HG03354 (cell line): ENCODE measurements at regions not wholly inside any gene's neighbourhood (a gene's known extent, or its start where the extent isn't known, plus 50 kb on each side); places are given as distances from the start of the nearest gene placed in this dataset.
"Not testable (repeated sequence)": the region's sequence is repeated elsewhere in the genome, so short reads cannot be mapped to it uniquely, and the experiment has no call there.

Experiments
- ATAC-seq: cut with Tn5 transposase; IDR thresholded peaks from one replicate; pipeline ENCODE4 v1.9.1; 2021; ENCODE audit warnings: mild to moderate bottlenecking; ENCODE audit not compliant: unreplicated experiment, poor library complexity, severe bottlenecking

- ATAC-seq: no peak
These were observed 219.0 kb downstream of the UTP18 start for GRCh38 chr17:51479303-51479702.

GRCh38 chr17:51481370-51481769 is 221.0 kb downstream of the UTP18 start:
- no peak for ATAC-seq

- ATAC-seq: not testable (repeated sequence)
These were observed 221.9 kb downstream of the UTP18 start for GRCh38 chr17:51482248-51482647.

- no peak for ATAC-seq
These were observed 225.7 kb downstream of the UTP18 start for GRCh38 chr17:51486091-51486490.

GRCh38 chr17:51486885-51487520 is 226.7 kb downstream of the UTP18 start:
- no peak for ATAC-seq

- no peak for ATAC-seq
These were observed 227.6 kb downstream of the UTP18 start for GRCh38 chr17:51487947-51488346.

- no peak for ATAC-seq
These were observed 231.1 kb downstream of the UTP18 start for GRCh38 chr17:51491416-51491815.

GRCh38 chr17:51493206-51493605 is 232.9 kb downstream of the UTP18 start:
- ATAC-seq: no peak

GRCh38 chr17:51496378-51496777 is 236.0 kb downstream of the UTP18 start:
- ATAC-seq: no peak

GRCh38 chr17:51499897-51500296 is 239.6 kb downstream of the UTP18 start:
- no peak for ATAC-seq

GRCh38 chr17:51500454-51500853 is 240.1 kb downstream of the UTP18 start:
- no peak for ATAC-seq

GRCh38 chr17:51505450-51505849 is 245.1 kb downstream of the UTP18 start:
- ATAC-seq: no peak

- ATAC-seq: no peak
These were observed 247.1 kb downstream of the UTP18 start for GRCh38 chr17:51507444-51507843.

- ATAC-seq: no peak
These were observed 247.7 kb downstream of the UTP18 start for GRCh38 chr17:51508048-51508447.

GRCh38 chr17:51510940-51511339 is 250.6 kb downstream of the UTP18 start:
- no peak for ATAC-seq

- no peak for ATAC-seq
These were observed 252.0 kb downstream of the UTP18 start for GRCh38 chr17:51512220-51512907.

GRCh38 chr17:51516924-51517323 is 256.6 kb downstream of the UTP18 start:
- ATAC-seq: no peak

GRCh38 chr17:51524524-51524923 is 264.2 kb downstream of the UTP18 start:
- no peak for ATAC-seq

- ATAC-seq: no peak
These were observed 266.2 kb downstream of the UTP18 start for GRCh38 chr17:51526507-51526906.

- no peak for ATAC-seq
These were observed 267.1 kb downstream of the UTP18 start for GRCh38 chr17:51527225-51527982.

- ATAC-seq: no peak
These were observed 267.8 kb downstream of the UTP18 start for GRCh38 chr17:51528111-51528510.
